ENCODE measurements at regions not wholly inside any gene's neighbourhood (a gene's known extent, or its start where the extent isn't known, plus 50 kb on each side); places are given as distances from the start of the nearest gene placed in this dataset.
"Not testable (repeated sequence)": the region's sequence is repeated elsewhere in the genome, so short reads cannot be mapped to it uniquely, and the experiment has no call there.

DNA sequence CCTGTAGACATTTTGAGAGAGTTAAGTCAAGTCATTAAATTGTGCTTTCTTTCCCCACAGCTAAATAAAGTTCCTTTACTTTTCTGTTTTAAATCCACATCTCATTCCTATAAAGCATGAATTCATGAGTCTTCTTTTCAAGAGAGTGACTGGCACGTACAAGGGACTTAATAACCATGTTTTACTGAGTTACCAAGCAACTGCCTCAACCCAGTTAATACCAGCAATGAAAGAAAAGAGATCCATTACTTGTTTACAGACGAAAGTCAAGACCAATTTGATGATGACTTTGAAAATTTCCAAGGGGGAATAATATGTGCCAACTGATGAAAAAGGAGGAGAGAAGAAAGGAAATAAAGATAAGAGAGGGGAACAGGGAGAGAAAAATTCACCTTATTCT, 1082.5 kb upstream of the GYPC start:
- no peak for DNase-seq
- intact Hi-C loops (cut with DNase I): no loop called here

GRCh38 chr2:125576558-125576957, 1079.4 kb upstream of the GYPC start:
- no peak for DNase-seq
- intact Hi-C loops (cut with DNase I): no loop called here

DNA sequence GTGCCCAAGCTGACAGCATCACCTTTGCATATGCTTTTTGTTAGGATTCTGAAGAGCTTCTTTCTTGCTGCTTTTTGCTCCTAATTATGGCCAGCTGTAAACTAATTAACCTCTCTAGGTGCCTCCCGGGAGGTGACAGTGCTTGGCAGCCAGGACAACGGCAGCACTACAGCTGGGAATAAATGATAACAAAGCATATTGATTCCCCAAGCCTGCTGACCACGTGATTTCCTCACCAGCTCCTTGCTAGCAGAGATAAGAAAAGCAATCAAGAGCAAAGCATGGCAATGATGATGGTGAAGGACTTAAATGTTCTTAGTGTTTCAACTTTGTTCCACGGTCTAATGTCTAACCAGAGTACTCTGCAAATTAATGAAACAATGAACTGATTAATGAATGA, 1074.4 kb upstream of the GYPC start:
- no peak for DNase-seq
- intact Hi-C loops (cut with DNase I): no loop called here

DNA sequence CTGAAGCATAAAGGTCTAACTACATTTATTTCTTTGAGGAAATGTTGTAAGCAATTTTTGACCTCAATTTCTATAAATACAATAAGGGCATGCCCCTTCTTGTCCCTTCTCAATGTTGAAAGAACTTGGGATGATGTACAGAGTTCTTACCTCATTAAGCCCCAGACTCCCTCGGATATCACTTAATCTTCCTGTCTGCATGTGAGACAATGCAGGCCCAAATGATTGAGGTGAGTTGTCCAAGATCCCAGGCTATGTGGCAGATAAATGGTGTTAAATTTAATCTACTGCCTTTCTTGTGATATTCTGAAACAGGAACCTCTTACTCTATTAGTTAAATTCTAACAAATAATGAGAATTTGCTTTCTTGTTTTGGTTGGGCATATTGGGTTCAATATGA, 1073.4 kb upstream of the GYPC start:
- DNase-seq: no peak
- intact Hi-C loops (cut with DNase I): no loop called here

DNA sequence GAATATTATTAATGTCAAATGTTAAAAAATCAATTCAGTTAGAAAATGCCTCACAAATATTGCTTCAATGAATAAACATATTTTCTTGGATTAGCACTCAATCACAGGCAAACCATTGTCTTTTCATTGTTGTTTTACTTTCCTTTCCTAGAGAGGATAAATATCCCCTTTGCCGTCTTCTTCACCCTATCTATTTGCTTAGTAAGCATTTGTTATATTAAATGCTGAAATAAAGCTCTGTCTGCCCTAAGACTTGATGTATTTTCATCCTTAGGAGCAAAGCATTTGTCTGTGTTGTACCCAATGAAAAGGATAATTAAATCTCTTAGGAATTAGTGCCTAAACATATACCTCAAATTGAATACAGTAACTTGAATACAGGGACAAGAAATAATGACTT, 1071.2 kb upstream of the GYPC start:
- DNase-seq: no peak
- intact Hi-C loops (cut with DNase I): no loop called here

- DNase-seq: no peak
- intact Hi-C loops (cut with DNase I): no loop called here
Observed at GRCh38 chr2:125588780-125589179, 1067.2 kb upstream of the GYPC start.

DNA sequence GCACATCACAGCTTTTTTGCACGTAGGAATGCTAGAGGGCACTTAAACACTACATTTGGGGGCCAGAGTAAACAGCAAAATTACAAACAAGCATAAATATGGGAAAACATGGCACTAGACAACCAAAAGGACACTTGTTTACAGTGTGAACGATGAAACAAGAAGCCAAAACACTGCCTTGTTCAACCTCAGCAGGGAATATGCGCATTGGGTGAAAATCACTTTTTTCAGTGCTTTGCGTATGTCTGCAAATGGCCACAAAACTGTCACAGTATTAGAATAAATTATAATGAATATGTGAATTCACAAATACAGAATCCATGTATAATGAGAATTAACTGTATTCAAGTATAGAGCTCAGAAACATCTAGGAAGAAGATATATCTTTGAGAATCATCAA, 1064.0 kb upstream of the GYPC start:
- intact Hi-C loops (cut with DNase I): no loop called here
- DNase-seq: no peak

DNA sequence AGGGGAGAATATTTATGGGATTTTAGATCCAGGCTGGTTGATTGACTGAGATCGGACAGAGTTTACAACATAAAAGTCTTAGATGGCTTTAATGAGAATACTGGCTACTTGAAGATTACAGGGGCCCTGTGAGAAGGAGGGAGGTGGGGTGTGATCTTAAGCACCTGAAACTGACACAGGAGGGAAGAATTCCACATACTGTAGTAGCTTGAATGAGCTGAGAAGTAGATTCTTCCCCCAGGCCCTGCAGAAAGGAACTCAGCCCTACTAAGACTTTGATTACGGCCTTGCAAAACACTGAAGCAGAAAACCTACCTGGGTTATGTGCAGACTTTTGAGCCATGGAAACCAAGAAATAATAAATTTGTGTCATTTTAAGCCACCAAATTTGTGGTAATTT, 1062.9 kb upstream of the GYPC start:
- no peak for DNase-seq
- intact Hi-C loops (cut with DNase I): no loop called here

GRCh38 chr2:125596612-125597011, 1059.3 kb upstream of the GYPC start:
- DNase-seq: no peak
- intact Hi-C loops (cut with DNase I): no loop called here

DNA sequence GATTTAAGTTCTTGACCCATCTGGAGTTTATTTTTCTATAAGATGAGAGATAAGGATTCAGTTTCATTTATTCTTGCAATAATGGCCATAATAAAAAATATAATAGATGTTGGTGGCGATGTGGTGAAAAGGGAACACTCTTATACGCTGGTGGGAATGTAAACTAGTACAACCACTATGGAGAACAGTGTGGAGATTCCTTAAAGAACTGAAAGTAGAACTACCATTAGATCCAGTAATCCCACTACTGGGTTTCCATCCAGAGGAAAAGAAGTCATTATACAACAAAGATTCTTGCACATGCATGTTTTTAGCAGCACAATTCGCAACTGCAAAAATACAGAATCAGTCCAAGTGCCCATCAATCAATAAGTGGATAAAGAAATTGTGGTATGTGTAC, 1040.5 kb upstream of the GYPC start:
- intact Hi-C loops (cut with DNase I): no loop called here
- DNase-seq: no peak

DNA sequence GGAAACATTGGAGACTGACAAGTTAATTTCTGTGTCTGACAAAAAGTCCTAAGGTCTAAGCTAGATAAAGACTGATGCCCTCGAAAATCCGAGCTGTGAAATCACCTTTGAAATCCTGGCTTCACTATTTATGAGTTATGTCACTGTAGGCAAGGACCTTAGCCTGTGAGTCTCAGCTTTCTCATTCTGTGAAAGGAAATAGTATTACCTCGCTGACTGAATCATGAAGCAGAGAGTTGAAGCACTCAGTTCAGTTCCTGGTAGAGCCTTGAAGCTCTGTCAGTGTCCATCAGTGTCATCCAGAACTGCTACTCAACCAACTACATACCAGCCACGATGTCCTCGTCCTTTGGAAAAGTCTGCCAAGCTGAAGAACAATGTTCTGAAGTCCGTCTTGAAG, 1025.6 kb upstream of the GYPC start:
- intact Hi-C loops (cut with DNase I): no loop called here
- no peak for DNase-seq

DNA sequence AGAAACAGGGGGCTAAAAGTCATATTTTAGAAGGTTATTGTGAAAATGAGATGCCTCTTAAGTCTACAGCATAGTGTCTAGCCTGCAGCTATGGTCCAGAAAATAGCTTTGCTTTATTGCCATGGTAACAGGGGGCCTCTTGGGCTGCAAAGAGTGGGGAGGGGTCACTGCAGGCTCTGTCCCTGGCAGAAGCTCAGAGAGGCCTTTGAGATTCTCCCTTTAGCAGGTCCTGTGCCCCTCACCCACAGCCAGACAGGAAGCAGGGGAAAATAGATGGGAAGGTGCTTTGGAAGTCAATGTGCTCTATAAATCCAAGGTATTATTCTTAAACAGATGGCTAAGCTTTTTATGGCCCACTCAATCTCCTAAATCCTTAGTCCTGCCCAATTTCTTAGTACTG, 1021.3 kb upstream of the GYPC start:
- no peak for DNase-seq
- intact Hi-C loops (cut with DNase I): no loop called here

DNA sequence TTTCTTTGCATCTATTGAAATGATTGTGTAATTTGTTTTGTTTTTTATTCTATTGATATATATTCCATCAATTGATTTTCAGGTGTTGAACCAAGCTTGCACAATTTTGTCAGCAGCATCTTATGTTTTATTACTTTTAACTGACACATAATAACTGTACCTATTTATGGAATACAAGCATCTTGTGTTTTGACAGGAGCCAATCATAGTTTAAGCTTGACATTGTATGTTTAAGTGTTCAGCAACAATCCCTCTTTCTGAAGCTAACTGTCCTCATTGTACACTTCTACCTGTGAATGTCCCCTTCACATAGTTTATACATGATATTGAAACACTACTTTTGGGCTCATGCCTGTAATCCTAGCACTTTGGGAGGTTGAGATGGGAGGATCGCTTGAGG, 1017.6 kb upstream of the GYPC start:
- intact Hi-C loops (cut with DNase I): no loop called here
- DNase-seq: no peak

GRCh38 chr2:125642032-125642431, 1013.9 kb upstream of the GYPC start:
- no peak for DNase-seq
- intact Hi-C loops (cut with DNase I): no loop called here

- intact Hi-C loops (cut with DNase I): no loop called here
- no peak for DNase-seq
Observed at GRCh38 chr2:125643128-125643527, 1012.8 kb upstream of the GYPC start.

DNA sequence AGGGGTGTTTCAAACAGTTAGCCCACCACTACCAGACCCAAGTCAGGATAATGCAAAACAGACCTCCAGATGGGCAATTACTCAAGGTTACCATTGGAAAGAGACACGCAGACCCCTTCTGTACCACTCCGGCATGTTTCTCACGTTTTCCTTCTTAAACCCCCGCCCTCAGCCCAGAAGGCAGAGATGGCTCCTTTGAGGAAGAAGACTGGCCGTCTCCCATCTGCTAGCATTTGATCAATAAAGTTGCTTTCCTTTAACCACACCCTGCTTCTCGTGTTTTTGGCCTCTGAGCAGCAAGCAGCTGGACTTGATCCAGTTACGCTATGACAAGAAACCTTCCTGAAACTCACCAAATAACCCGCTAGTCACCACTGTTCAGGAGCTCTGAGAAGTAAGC, 1012.4 kb upstream of the GYPC start:
- intact Hi-C loops (cut with DNase I): no loop called here
- no peak for DNase-seq

DNA sequence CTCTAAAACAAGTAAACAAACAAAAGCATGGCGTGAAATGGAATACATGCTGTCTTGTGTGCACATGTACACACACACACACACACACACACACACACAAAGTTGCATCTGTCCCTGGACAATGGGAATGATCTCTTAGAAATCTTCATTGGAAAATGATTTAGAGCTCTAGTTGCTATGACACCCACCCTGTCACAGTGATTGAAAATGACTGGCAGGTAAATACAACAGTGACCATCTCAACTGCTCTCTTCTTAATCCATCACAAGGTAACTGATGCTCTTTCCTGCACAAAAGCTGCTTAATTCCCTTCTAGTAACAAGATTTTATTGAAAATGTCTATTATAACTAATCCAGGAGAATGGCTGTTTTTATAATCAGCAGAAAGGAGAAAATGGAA, 1011.7 kb upstream of the GYPC start:
- no peak for DNase-seq
- intact Hi-C loops (cut with DNase I): no loop called here

- no peak for DNase-seq
- intact Hi-C loops (cut with DNase I): no loop called here
Observed at GRCh38 chr2:125652280-125652679, 1003.7 kb upstream of the GYPC start.

GRCh38 chr2:125654226-125654625, 1001.7 kb upstream of the GYPC start:
- DNase-seq: no peak
- intact Hi-C loops (cut with DNase I): no loop called here

DNA sequence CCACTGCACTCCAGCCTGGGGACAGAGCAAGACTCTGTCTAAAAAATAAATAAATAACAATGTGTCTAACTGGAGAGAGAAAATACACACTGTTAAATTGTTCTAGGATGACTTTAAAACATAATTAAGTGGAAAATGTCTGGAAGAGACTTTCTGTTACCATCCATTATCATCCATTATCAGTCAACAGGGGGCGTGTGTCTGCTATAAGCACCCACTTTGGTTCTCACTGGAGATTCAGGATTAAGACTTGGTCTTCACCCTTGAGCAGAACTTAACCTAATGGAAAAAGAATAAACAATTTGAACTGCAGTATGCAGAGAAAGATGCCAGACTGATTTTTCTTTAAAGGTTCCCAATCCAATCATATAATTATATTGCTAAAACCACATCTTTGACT, 999.8 kb upstream of the GYPC start:
- DNase-seq: no peak
- intact Hi-C loops (cut with DNase I): no loop called here

DNA sequence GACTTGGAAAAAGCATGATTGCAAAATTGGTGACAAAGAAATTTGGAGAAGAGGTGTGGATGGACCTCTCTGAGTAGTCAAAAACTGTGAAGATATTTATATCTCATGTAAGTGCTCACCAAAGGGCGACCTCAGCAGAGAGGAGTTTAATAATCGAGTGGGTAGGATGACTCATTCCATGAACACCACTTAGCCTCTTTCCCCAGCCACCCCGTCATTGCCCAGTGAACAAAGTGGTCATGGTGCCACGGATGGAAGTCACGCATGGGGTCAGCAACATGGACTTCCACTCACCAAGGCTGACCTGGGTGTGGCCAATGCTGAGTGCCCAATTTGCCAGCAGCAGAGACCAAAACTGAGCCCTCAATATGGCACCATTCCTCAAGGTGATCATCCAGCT, 997.4 kb upstream of the GYPC start:
- intact Hi-C loops (cut with DNase I): no loop called here
- no peak for DNase-seq

- DNase-seq; intact Hi-C loops (cut with DNase I): not testable (repeated sequence)
Observed at GRCh38 chr2:125660369-125660768, 995.6 kb upstream of the GYPC start.

GRCh38 chr2:125667630-125668029, 988.3 kb upstream of the GYPC start:
- intact Hi-C loops (cut with DNase I): no loop called here

GRCh38 chr2:125679903-125680302, 976.1 kb upstream of the GYPC start:
- peak in 1 of 10 donors; percentile 74 for DNase-seq
- intact Hi-C loops (cut with DNase I): no loop called here

More at GRCh38 chr2:125667630-125668029, 988.3 kb upstream of the GYPC start:
- DNase-seq: no peak
